Thoracic aorta (tissue), 2 donors: ENCODE measurements at regions not wholly inside any gene's neighbourhood (a gene's known extent, or its start where the extent isn't known, plus 50 kb on each side); places are given as distances from the start of the nearest gene placed in this dataset.

Source experiments
- ATAC-seq: fragments of 150-250 bp; one replicate; pipeline ENCODE4 v1.8.0; 2017; ENCODE audit warnings: low read depth; ENCODE audit not compliant: insufficient number of reproducible peaks, low FRiP score
- DNase-seq: peaks from one replicate; pipeline ENCODE4 v3.0.0-alpha.2; 2020; ENCODE audit warnings: low spot score
- H3K27ac ChIP-seq, 2 donors: fragments of 200-600 bp; sonication (generic); 1 replicate in 1 of 2; 2 replicates in 1 of 2; pipeline ENCODE4 v1.5.1; 2016; ENCODE audit warnings: mild to moderate bottlenecking in 2 of 2, moderate library complexity in 2 of 2
- H3K27me3 ChIP-seq: fragments of 200-600 bp; sonication (generic); replicated peaks from 2 replicates; pipeline ENCODE4 v1.6.0; 2016; ENCODE audit warnings: mild to moderate bottlenecking; ENCODE audit not compliant: insufficient read depth
- H3K36me3 ChIP-seq: fragments of 200-600 bp; sonication (generic); one replicate; pipeline ENCODE4 v1.5.1; 2016
- H3K4me1 ChIP-seq, 2 donors: fragments of 200-600 bp; sonication (generic); 1 replicate in 1 of 2; 2 replicates in 1 of 2; pipeline versions ENCODE4 v1.5.1 to v1.6.0; 2016; ENCODE audit warnings: low read depth in 2 of 2, mild to moderate bottlenecking in 1 of 2; ENCODE audit not compliant: control insufficient read depth in 1 of 2
- H3K4me3 ChIP-seq: fragments of 200-600 bp; sonication (generic); 2 replicates; pipeline ENCODE4 v1.5.1; 2016; ENCODE audit warnings: mild to moderate bottlenecking
- H3K9me3 ChIP-seq: fragments of 200-600 bp; sonication (generic); 2 replicates; pipeline ENCODE4 v1.5.1; 2016
- TF ChIP-seq, protein P1 (sequence below): fragments of 200-600 bp; sonication (generic); IDR thresholded peaks from one replicate; pipeline ENCODE4 v1.5.1; 2019; ENCODE audit warnings: antibody characterized with exemption

DNA sequence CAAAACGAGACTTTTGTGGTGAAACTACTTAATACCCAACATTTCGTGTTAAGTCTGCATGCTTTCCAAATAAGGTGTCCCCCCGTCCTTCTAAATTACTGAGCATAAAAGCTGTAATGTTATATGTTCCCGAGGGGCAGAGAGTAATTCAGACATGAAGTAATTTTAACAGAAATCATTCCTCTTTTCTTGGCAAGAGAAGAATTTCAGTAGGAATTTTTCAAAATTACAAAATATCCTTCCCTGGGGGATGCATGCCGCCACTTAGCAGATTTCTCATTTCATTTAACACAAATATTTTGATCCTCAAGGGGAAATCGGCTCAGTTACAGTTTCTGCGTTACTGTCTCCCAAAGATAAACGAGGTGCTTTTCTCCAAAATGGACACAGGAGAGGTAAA, 213.2 kb upstream of the RHOBTB1 start:
- Histone ChIP-seq H3K4me1 (peaks cover 0 to 8% of the 10 kb centered on the region in 2 donors), H3K36me3 (no peaks in the 10 kb centered on the region), H3K4me3 (no peak overlapping the region), H3K27ac (no peak overlapping the region), H3K9me3 (no peaks in the 10 kb centered on the region), H3K27me3 (no peaks in the 10 kb centered on the region)
- DNase-seq: no peak
- no peak for ATAC-seq
- TF ChIP-seq, protein P1, sequence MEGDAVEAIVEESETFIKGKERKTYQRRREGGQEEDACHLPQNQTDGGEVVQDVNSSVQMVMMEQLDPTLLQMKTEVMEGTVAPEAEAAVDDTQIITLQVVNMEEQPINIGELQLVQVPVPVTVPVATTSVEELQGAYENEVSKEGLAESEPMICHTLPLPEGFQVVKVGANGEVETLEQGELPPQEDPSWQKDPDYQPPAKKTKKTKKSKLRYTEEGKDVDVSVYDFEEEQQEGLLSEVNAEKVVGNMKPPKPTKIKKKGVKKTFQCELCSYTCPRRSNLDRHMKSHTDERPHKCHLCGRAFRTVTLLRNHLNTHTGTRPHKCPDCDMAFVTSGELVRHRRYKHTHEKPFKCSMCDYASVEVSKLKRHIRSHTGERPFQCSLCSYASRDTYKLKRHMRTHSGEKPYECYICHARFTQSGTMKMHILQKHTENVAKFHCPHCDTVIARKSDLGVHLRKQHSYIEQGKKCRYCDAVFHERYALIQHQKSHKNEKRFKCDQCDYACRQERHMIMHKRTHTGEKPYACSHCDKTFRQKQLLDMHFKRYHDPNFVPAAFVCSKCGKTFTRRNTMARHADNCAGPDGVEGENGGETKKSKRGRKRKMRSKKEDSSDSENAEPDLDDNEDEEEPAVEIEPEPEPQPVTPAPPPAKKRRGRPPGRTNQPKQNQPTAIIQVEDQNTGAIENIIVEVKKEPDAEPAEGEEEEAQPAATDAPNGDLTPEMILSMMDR: no peak

DNA sequence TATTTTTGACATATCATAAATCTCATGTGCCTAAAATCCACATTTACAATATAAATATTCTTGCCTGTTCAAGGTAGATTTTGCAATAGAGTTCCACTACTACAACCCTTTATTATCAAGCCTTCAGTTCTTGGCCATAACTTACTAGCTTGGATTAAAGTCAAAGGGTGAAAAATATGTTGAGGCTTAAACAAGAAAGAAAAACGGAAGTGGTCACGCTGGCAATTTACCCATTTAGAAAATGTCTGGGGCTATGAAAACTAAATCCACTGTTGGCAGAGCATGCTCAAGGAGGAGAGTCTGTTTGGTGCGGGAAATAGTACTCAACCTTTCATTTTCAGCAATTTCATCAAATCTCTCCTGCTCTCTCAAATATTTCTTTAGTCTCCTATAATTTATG, 209.8 kb upstream of the RHOBTB1 start:
- ATAC-seq (no peak), DNase-seq (no peak)
- no peaks in the 10 kb centered on the region for H3K36me3 ChIP-seq
- H3K27ac ChIP-seq: no peak overlapping the region
- H3K4me3 ChIP-seq: no peak overlapping the region
- TF ChIP-seq, protein P1: no peak
- no peaks in the 10 kb centered on the region for H3K9me3 ChIP-seq
- no peaks in the 10 kb centered on the region for H3K27me3 ChIP-seq
- peaks cover 0 to 8% of the 10 kb centered on the region in 2 donors for H3K4me1 ChIP-seq

DNA sequence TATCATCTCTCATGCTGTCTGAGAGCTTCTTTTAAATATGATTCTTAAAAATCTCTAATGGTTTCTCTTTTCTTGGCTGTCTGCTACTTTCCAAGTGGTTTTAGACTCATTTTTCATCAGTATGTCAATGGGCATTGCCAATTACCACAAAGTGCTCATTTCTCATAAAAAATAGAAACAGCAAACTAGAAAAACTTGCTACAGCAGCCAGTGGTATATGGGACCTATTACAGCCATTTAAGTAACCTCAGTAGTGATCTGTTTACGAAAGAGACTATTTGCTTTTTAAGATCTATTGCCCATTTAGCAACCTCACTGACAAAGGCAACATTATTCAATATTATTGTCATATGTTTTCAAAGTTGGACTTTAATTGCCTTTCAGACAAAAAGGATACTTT, 207.1 kb upstream of the RHOBTB1 start:
- Histone ChIP-seq H3K4me3 (no peak overlapping the region), H3K9me3 (no peaks in the 10 kb centered on the region), H3K27me3 (no peaks in the 10 kb centered on the region), H3K4me1 (peaks cover 0 to 8% of the 10 kb centered on the region in 2 donors), H3K27ac (no peak overlapping the region), H3K36me3 (no peaks in the 10 kb centered on the region)
- ATAC-seq: no peak
- no peak for DNase-seq
- TF ChIP-seq, protein P1: no peak

DNA sequence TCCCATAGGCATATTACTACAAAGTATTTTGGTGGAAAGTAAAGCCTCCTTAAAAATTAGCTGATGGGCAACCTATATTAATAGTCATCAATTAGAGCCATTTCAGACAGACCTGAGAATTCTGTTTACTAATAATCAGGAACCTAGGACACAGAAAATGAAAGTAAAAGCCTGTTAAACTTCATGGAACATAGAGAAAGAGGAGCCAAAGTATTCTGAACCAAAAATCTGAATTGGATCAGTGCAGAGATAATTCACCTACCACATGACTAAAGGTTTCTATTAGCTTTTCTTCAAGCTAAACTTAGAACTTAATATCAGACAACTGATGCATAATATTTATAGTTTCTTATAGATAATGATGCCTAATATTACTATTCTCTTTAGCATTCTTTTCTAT, 204.5 kb upstream of the RHOBTB1 start:
- no peaks in the 10 kb centered on the region for H3K27me3 ChIP-seq
- H3K4me1 ChIP-seq: peaks cover 0 to 1% of the 10 kb centered on the region in 2 donors
- no peak overlapping the region for H3K4me3 ChIP-seq
- H3K36me3 ChIP-seq: no peaks in the 10 kb centered on the region
- no peaks in the 10 kb centered on the region for H3K9me3 ChIP-seq
- no peak overlapping the region for H3K27ac ChIP-seq
- no peak for DNase-seq
- TF ChIP-seq, protein P1: no peak
- ATAC-seq: no peak

DNA sequence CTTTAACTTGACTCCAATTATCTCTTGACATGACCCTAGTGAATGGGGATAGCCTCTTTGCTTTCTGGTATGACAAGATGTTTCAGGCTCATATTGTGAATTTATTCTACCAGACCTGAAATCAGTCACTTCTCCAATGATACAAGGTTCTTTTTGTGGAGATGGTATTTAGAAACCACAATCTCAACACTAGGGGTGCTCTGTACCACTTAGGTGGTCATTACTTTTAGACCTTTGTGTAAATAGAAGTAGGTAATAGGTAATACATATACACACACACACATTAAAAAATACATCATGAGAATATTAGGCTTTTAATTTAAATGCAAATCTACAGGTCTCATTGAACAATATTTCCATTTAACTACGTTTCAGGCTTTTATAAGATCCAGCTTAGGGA, 199.0 kb upstream of the RHOBTB1 start:
- Histone ChIP-seq H3K4me1 (no peaks in the 10 kb centered on the region), H3K27me3 (no peaks in the 10 kb centered on the region), H3K4me3 (no peak overlapping the region), H3K36me3 (no peaks in the 10 kb centered on the region), H3K27ac (no peak overlapping the region), H3K9me3 (no peaks in the 10 kb centered on the region)
- TF ChIP-seq, protein P1: no peak
- no peak for ATAC-seq
- DNase-seq: no peak
